Fibroblast of lung (primary cell): ENCODE measurements at regions not wholly inside any gene's neighbourhood (a gene's known extent, or its start where the extent isn't known, plus 50 kb on each side); places are given as distances from the start of the nearest gene placed in this dataset.

Source experiments
- DNase-seq, 2 donors: peaks; one replicate each; pipeline versions ENCODE4 v3.0.0 to v3.0.0-alpha.2; 2010; ENCODE audit warnings: low read depth in 2 of 2
- H2AFZ ChIP-seq: 2 replicates; pipeline ENCODE4 v1.5.1; 2012; ENCODE audit warnings: low read length, control low read depth, inconsistent platforms
- H3K27ac ChIP-seq: 2 replicates; pipeline ENCODE4 v1.5.1; 2011; ENCODE audit warnings: low read length, control low read depth; ENCODE audit not compliant: insufficient read depth
- H3K27me3 ChIP-seq: 2 replicates; pipeline ENCODE4 v1.5.1; 2011; ENCODE audit warnings: mild to moderate bottlenecking, low read length; ENCODE audit not compliant: control insufficient read depth, insufficient read depth
- H3K36me3 ChIP-seq: 2 replicates; pipeline ENCODE4 v1.5.1; 2011; ENCODE audit warnings: low read length; ENCODE audit not compliant: control insufficient read depth, insufficient read depth
- H3K4me1 ChIP-seq: 2 replicates; pipeline ENCODE4 v1.5.1; 2011; ENCODE audit warnings: low read length; ENCODE audit not compliant: control insufficient read depth, insufficient read depth; ENCODE audit errors: extremely low read depth
- H3K4me2 ChIP-seq: 2 replicates; pipeline ENCODE4 v1.5.1; 2011; ENCODE audit warnings: low read length, control low read depth; ENCODE audit not compliant: insufficient read depth; ENCODE audit errors: extremely low read depth
- H3K4me3 ChIP-seq, 4 experiments: fragments of 200-600 bp in 1 of 4; sonication (generic) in 1 of 4; replicated peaks in 1 of 4; 2 replicates each; pipeline ENCODE4 v1.5.1; 2011 to 2016; ENCODE audit warnings: low read length in 4 of 4, low read depth in 3 of 4, mild to moderate bottlenecking in 3 of 4, control low read depth in 2 of 4, inconsistent platforms in 1 of 4, mixed read lengths in 1 of 4; ENCODE audit not compliant: insufficient read depth in 1 of 4; ENCODE audit errors: control extremely low read depth in 1 of 4
- H3K79me2 ChIP-seq: 2 replicates; pipeline ENCODE4 v1.5.1; 2012; ENCODE audit warnings: mild to moderate bottlenecking, low read length, inconsistent platforms; ENCODE audit not compliant: control insufficient read depth, insufficient read depth
- H3K9ac ChIP-seq: 2 replicates; pipeline ENCODE4 v1.5.1; 2011; ENCODE audit warnings: mild to moderate bottlenecking, low read length, control low read depth; ENCODE audit not compliant: insufficient read depth
- H3K9me3 ChIP-seq: 2 replicates; pipeline ENCODE4 v1.5.1; 2012; ENCODE audit warnings: low read depth, low read length; ENCODE audit not compliant: control insufficient read depth, insufficient read depth
- H4K20me1 ChIP-seq: 2 replicates; pipeline ENCODE4 v1.5.1; 2011; ENCODE audit warnings: low read length; ENCODE audit not compliant: control insufficient read depth, insufficient read depth; ENCODE audit errors: extremely low read depth
- EZH2 ChIP-seq: IDR thresholded peaks from 2 replicates; pipeline ENCODE4 v1.5.1; 2012; ENCODE audit warnings: low read length, control low read depth, mild to moderate bottlenecking; ENCODE audit errors: missing control alignments
- TF ChIP-seq, protein P1 (sequence below), 2 donors: IDR thresholded peaks in 1 of 2; conservative IDR thresholded peaks in 1 of 2; 1 replicate in 1 of 2; 2 replicates in 1 of 2; pipeline ENCODE4 v1.5.1; 2011 to 2012; ENCODE audit warnings: low read length in 2 of 2, control low read depth in 1 of 2, inconsistent platforms in 1 of 2, low read depth in 1 of 2, mild to moderate bottlenecking in 1 of 2

DNA sequence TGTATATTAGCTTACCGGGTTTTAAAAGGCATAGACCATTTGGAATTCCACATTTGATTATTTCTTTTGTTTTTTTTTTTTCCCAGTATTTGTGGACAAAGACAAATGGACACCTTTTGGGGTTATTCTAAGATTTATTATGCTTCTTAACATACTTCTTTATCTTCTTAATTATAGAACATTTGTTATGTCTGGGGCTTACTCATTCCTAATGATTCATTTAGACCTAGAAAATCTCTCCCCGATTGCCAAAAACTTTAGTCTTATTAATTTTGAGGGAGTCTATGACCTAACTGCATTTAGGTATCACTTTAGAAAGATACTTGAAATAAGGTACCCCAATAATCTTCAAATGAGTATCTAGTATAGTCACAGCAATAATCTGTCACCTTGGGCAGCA is 170.7 kb upstream of the PREP start:
- Histone ChIP-seq H3K27me3 (no peaks in the 10 kb centered on the region), H3K4me2 (no peak overlapping the region), H3K4me3 (no peak overlapping the region), H3K27ac (no peak overlapping the region), H3K4me1 (no peaks in the 10 kb centered on the region), H2AFZ (no peak overlapping the region), H3K9ac (no peak overlapping the region), H3K9me3 (no peaks in the 10 kb centered on the region), H3K36me3 (no peaks in the 10 kb centered on the region), H3K79me2 (no peaks in the 10 kb centered on the region), H4K20me1 (no peaks in the 10 kb centered on the region)
- TF ChIP-seq, protein P1, sequence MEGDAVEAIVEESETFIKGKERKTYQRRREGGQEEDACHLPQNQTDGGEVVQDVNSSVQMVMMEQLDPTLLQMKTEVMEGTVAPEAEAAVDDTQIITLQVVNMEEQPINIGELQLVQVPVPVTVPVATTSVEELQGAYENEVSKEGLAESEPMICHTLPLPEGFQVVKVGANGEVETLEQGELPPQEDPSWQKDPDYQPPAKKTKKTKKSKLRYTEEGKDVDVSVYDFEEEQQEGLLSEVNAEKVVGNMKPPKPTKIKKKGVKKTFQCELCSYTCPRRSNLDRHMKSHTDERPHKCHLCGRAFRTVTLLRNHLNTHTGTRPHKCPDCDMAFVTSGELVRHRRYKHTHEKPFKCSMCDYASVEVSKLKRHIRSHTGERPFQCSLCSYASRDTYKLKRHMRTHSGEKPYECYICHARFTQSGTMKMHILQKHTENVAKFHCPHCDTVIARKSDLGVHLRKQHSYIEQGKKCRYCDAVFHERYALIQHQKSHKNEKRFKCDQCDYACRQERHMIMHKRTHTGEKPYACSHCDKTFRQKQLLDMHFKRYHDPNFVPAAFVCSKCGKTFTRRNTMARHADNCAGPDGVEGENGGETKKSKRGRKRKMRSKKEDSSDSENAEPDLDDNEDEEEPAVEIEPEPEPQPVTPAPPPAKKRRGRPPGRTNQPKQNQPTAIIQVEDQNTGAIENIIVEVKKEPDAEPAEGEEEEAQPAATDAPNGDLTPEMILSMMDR (conservative IDR thresholded peaks at IDR 0.05 in 1 of 2, IDR thresholded peaks at IDR 0.05 in 1 of 2; ENCODE audit: low read depth in 1 of 2, low read length in 2 of 2): no peak
- TF ChIP-seq EZH2: no peak
- DNase-seq: peak in 1 of 2 donors; percentile 78

DNA sequence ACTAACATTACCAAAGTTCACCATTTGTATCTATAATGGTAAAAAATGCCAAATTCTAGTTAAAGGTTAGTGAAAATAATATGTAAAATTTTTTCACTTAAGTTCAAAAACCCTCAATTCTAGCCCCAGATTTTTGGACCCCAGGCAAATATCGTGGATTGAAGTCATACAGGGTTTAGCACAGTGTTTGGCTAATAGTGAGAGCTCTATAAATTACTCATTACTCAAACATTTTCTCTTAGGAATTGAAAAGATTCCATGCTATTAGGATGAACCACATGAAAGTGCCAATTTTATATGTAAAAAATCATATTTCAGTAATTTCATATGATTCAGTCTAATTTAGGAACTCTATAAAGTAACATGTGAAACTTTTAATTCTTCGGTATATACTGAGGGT is 170.3 kb upstream of the PREP start:
- Histone ChIP-seq H3K9me3 (no peaks in the 10 kb centered on the region), H3K4me1 (no peaks in the 10 kb centered on the region), H3K27me3 (no peaks in the 10 kb centered on the region), H3K4me3 (no peak overlapping the region), H3K4me2 (no peak overlapping the region), H2AFZ (no peak overlapping the region), H3K36me3 (no peaks in the 10 kb centered on the region), H4K20me1 (no peaks in the 10 kb centered on the region), H3K79me2 (no peaks in the 10 kb centered on the region), H3K27ac (no peak overlapping the region), H3K9ac (no peak overlapping the region)
- TF ChIP-seq EZH2: no peak
- TF ChIP-seq, protein P1 (conservative IDR thresholded peaks at IDR 0.05 in 1 of 2, IDR thresholded peaks at IDR 0.05 in 1 of 2; ENCODE audit: low read depth in 1 of 2, low read length in 2 of 2): no peak
- peak in 1 of 2 donors; percentile 68 for DNase-seq

DNA sequence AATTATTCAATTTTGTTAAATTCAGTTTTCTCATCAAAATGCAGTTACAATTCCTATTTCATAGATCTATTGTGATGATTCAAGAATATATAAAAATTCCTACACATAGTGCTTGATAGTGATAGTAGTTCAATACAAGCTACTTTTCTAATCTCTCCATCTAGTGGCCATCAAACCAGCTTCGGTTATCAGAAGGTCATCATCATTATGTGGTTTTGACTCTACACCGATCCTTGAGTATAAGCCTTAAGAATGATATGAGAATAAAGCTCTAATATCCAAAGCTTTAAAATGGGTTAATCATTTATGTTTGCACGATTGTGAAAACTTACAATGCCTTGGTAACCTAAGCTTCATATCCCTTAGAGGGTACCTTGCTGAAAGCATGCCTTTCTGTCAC is 167.5 kb upstream of the PREP start:
- Histone ChIP-seq H3K27ac (no peak overlapping the region), H4K20me1 (no peaks in the 10 kb centered on the region), H3K4me3 (no peak overlapping the region), H3K9me3 (no peaks in the 10 kb centered on the region), H3K27me3 (no peaks in the 10 kb centered on the region), H3K4me2 (no peak overlapping the region), H3K36me3 (no peaks in the 10 kb centered on the region), H3K9ac (no peak overlapping the region), H3K4me1 (no peaks in the 10 kb centered on the region), H3K79me2 (no peaks in the 10 kb centered on the region), H2AFZ (no peak overlapping the region)
- no peak for DNase-seq
- TF ChIP-seq, protein P1 (conservative IDR thresholded peaks at IDR 0.05 in 1 of 2, IDR thresholded peaks at IDR 0.05 in 1 of 2; ENCODE audit: low read depth in 1 of 2, low read length in 2 of 2): no peak
- TF ChIP-seq EZH2: no peak
